WI38 (cell line): ENCODE measurements at regions not wholly inside any gene's neighbourhood (a gene's known extent, or its start where the extent isn't known, plus 50 kb on each side); places are given as distances from the start of the nearest gene placed in this dataset.

Experiments used
- H3K4me3 ChIP-seq: 2 replicates; pipeline ENCODE4 v1.5.1; 2011; ENCODE audit warnings: low read depth, mild to moderate bottlenecking, control low read depth, low read length
- TF ChIP-seq, protein P1 (sequence below): IDR thresholded peaks from 2 replicates; pipeline ENCODE4 v1.5.1; 2012; ENCODE audit warnings: low read depth, mild to moderate bottlenecking, control low read depth, low read length

DNA sequence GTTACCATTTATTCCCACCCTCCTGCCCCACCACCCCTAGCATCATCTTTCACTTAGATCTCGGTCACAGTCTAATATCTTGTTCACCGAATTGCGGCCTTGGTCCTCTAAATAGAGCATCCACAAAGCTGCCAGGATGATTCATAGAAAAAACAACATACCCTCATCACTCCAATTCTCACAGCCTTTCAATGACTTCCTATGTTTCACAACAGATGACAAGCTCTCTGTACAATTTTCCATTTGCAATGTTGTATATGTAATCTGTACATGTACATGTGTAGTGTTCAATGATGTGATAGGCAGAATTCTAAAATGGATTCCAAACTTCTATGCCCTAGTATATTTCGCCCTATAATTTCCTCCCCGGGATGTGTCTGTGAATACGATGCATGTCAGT, 675.6 kb upstream of the CELF4 start:
- TF ChIP-seq, protein P1, sequence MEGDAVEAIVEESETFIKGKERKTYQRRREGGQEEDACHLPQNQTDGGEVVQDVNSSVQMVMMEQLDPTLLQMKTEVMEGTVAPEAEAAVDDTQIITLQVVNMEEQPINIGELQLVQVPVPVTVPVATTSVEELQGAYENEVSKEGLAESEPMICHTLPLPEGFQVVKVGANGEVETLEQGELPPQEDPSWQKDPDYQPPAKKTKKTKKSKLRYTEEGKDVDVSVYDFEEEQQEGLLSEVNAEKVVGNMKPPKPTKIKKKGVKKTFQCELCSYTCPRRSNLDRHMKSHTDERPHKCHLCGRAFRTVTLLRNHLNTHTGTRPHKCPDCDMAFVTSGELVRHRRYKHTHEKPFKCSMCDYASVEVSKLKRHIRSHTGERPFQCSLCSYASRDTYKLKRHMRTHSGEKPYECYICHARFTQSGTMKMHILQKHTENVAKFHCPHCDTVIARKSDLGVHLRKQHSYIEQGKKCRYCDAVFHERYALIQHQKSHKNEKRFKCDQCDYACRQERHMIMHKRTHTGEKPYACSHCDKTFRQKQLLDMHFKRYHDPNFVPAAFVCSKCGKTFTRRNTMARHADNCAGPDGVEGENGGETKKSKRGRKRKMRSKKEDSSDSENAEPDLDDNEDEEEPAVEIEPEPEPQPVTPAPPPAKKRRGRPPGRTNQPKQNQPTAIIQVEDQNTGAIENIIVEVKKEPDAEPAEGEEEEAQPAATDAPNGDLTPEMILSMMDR, result no peak
- H3K4me3 ChIP-seq, result no peak overlapping the region

DNA sequence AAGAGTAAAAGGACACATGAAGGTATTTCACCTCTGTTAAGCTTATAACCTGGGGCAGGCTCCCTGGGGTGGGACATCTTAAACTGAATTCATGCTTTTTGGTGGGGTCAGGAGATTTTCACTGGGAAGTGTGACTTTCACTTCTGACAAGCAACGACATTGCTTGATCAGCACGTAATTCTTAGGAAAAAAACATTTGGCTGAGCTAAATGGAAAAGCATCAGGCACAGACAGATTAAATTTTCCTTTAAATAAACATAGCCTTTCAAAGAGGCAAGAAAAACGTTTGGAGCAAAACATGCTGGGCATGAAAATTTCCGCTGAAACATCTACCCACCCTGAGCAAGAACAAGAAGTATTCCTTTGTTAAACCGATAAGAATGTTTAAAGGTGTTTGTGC, 674.0 kb upstream of the CELF4 start:
- TF ChIP-seq, protein P1, result no peak
- H3K4me3 ChIP-seq, result no peak overlapping the region

DNA sequence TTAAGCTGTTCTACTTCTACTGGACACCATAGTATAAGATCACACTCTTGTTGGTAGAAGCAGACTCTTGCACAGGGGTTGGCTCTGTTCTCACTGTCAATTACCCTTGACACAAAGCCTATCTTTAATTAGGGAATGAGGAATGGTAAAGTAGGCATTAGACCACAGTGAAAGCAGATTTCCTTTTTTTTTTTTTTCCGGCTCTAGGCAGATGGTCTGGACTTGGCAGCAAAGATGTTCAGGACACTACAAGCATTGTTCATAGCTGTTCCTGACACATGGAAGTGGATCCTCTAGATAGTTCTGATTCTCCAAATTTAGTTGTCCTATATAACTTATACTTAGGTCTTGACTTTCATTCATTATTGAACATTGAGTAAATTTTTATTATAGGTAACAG, 672.2 kb upstream of the CELF4 start:
- TF ChIP-seq, protein P1, result no peak
- no peak overlapping the region for H3K4me3 ChIP-seq

DNA sequence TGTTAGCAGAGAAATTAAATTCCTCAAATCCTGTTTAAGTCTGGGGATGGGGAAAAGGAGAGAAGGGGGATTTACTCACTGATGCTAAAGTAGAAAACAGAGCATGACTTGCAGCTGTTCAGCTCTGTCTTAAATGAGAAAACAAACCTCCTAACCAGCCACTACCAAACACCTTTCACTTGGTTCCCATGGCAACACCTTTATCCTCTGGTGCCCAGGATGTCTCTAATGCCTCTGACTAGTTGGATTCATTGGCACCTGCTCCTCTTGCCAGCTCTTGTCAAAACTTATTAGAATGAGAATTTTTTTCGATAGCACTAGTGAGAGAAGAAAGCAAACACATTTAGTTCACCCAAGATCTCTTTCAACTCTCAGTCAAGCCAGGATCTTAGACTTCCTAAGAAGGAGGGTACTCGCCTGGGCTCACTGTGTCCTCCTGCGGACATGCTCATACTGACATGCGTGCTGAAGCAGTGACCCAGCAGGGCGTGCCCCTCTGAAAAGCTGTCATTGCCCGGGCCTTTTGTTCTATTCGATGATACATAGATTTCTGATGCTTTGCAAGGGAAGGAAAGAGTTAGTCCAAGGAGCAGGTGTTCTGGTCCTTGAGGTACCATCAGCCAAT, 656.0 kb upstream of the CELF4 start:
- TF ChIP-seq, protein P1, result no peak
- no peak overlapping the region for H3K4me3 ChIP-seq

DNA sequence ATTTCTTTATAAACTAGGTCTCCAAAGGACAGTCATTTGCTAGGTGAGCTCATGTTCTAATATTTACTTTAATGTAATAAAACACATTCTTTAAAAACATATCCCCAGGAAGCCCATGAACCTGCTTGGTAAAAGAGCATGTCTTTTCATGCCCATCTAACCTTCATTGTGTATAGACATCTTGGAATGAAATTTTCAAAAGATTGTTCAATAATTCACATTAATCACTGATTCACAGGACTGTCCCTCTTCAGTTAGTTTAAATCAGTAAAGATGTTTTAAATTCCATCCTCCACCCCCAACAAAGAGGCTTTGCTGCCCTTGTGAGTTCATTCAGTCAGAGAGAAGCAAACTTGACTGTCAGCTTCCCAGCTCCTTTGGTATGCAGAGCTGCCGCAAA, 633.4 kb upstream of the CELF4 start:
- TF ChIP-seq, protein P1, result no peak
- H3K4me3 ChIP-seq, result no peak overlapping the region

DNA sequence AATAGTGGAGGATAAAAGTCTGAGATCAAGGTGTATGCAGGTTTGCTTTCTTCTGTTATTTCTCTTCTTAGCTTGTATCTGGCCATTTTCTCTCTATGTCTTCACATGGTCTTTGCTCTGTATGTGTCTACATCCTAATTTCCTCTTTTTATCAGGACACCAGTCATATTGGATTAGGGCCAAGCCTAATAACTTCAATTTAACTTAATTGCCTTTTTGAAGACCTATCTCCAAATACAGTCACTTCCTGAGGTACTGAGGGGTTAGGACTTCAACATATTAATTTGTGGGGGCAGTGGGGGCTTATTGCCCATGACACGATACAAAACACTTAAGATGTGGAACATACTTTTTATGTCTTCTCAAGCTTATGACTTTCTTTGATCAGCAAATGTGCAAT, 632.9 kb upstream of the CELF4 start:
- H3K4me3 ChIP-seq, result no peak overlapping the region
- TF ChIP-seq, protein P1, result no peak

DNA sequence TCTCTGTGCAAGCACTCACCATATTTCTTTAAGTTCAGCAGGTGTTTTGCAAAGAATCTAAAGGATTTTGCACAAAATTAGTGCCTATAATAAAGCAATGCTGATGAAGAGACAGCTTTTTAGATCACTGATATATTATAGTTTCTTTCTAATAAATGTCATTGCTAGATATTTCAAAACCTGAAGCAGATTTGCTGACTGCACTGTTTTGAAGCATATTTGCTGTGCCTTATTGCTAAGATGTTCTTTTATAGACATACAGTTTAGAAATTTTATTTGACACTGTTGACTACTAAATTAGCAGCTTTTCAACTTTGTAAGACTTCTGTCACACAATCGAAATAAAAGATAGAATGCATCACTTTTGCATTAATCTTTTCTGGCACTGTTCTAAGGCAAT, 620.9 kb upstream of the CELF4 start:
- TF ChIP-seq, protein P1, result no peak
- no peak overlapping the region for H3K4me3 ChIP-seq
